ENCODE measurements at regions not wholly inside any gene's neighbourhood (a gene's known extent, or its start where the extent isn't known, plus 50 kb on each side); places are given as distances from the start of the nearest gene placed in this dataset.

DNA sequence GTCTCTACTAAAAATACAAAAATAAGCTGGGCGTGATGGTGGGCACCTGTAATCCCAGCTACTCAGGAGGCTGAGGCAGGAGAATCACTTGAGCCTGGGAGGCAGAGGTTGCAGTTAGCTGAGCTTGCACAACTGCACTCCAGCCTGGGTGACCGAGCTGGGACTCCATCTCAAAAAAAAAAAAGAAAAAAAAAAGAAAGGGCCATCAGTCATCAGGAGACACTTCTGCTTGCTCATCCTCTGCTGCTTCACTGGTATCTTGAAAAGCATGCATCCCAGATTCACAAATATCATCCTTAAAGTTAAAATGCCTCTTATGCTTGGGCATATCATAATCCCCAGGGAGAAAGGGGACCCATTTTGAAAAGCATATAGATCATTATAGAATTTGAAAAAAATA, 176.6 kb upstream of the NR2F2 start:
- TF ChIP-seq, protein P1, sequence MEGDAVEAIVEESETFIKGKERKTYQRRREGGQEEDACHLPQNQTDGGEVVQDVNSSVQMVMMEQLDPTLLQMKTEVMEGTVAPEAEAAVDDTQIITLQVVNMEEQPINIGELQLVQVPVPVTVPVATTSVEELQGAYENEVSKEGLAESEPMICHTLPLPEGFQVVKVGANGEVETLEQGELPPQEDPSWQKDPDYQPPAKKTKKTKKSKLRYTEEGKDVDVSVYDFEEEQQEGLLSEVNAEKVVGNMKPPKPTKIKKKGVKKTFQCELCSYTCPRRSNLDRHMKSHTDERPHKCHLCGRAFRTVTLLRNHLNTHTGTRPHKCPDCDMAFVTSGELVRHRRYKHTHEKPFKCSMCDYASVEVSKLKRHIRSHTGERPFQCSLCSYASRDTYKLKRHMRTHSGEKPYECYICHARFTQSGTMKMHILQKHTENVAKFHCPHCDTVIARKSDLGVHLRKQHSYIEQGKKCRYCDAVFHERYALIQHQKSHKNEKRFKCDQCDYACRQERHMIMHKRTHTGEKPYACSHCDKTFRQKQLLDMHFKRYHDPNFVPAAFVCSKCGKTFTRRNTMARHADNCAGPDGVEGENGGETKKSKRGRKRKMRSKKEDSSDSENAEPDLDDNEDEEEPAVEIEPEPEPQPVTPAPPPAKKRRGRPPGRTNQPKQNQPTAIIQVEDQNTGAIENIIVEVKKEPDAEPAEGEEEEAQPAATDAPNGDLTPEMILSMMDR (conservative IDR thresholded peaks at IDR 0.05; ENCODE audit: low read depth, low read length): no peak
- no peak for TF ChIP-seq EZH2 (IDR thresholded peaks at IDR 0.05; ENCODE audit: borderline replicate concordance, low read depth, low read length, poor library complexity, severe bottlenecking)
